Right lobe of liver (tissue), 4 donors: ENCODE measurements at regions not wholly inside any gene's neighbourhood (a gene's known extent, or its start where the extent isn't known, plus 50 kb on each side); places are given as distances from the start of the nearest gene placed in this dataset.

ENCODE experiments used
- POLR2A ChIP-seq: fragments of 450-650 bp; IDR thresholded peaks from one replicate; pipeline ENCODE4 v1.6.1; 2017; ENCODE audit warnings: antibody characterized with exemption, mild to moderate bottlenecking
- TF ChIP-seq, protein P1 (sequence below), 4 donors: fragments of 200-600 bp in 3 of 4; fragments of 450-650 bp in 1 of 4; IDR thresholded peaks; one replicate each; pipeline versions ENCODE4 v1.5.1 to v1.8.0; 2016 to 2022; ENCODE audit warnings: antibody characterized with exemption in 4 of 4, mild to moderate bottlenecking in 2 of 4
- donor health status: DM: no; HTN: no; CAD: no.
- donor health status: DM: no; HTN: no; CAD: no.
- donor health status: DM: no; HTN: yes; CAD: no.

DNA sequence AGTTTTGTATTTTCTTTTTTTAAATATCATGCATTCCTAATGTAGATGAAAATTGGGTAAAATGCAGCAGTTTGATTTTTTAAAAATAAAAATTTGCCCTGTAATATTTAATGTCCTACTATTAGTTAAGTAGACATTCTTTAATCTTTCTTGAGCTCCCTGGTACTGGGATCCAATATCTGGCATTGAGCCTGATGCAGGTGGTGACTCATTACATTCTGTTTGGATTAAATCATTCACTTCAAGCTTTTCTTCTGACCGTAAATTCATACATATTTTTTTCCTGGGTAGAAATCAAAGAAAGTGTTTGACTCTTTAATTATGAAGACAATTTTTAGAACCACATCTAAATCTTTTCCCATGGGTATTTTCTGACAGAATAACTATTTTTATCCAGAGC is 768.8 kb upstream of the SLC35B3 start:
- TF ChIP-seq POLR2A = no peak
- TF ChIP-seq, protein P1, sequence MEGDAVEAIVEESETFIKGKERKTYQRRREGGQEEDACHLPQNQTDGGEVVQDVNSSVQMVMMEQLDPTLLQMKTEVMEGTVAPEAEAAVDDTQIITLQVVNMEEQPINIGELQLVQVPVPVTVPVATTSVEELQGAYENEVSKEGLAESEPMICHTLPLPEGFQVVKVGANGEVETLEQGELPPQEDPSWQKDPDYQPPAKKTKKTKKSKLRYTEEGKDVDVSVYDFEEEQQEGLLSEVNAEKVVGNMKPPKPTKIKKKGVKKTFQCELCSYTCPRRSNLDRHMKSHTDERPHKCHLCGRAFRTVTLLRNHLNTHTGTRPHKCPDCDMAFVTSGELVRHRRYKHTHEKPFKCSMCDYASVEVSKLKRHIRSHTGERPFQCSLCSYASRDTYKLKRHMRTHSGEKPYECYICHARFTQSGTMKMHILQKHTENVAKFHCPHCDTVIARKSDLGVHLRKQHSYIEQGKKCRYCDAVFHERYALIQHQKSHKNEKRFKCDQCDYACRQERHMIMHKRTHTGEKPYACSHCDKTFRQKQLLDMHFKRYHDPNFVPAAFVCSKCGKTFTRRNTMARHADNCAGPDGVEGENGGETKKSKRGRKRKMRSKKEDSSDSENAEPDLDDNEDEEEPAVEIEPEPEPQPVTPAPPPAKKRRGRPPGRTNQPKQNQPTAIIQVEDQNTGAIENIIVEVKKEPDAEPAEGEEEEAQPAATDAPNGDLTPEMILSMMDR (IDR thresholded peaks at IDR 0.05) = no peak
